Fibroblast of skin of left biceps (primary cell): ENCODE measurements at regions not wholly inside any gene's neighbourhood (a gene's known extent, or its start where the extent isn't known, plus 50 kb on each side); places are given as distances from the start of the nearest gene placed in this dataset.

Experiments
- DNase-seq, 2 experiments: peaks; one replicate each; pipeline ENCODE4 v3.0.0-alpha.2; 2013; ENCODE audit warnings: low read depth in 2 of 2

DNA sequence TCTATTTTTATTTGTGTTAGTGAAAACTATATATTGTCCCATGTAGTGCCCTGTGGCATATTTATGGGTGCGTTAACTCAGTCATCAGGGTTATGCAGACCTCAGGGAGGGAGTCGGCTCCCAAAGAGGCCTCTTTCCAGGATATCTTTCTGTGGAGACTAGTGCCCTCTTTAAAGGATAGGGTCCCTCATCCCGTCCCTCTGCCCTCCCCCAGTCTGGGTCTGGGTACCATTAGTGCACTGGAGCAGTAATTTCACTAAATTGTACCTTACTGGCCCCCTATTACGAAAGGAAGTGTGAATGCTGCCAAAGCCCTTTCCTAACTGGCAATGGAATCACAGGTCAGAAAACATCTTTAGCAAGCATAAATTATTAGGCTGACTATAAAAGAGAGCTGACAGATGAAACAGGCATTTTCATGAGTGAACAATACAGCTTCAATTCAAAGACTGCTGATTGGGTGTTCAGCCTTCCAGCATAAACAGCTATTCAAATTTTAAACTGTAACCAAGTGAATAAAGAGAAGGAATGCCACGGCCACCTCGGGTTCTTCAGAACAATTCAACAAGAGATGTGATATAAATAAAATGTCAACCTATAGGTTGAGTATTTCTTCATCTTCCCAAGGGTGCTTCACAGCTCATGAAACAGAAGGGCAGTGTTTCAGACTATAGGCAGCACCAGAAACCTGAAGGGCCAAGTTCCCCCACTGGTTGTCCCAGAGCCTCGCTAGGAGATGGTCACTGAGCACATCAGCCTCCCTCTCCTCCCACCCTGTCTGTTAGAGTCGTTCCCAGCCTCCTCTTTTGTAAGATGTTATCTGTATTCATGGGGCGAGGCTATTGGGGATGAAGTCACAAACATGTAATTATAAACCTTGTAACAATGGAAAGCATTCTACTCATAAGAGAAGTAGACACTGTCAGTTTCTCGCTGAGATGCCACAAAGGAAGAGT is 318.7 kb downstream of the TMEM161B start:
- DNase-seq, result no peak

DNA sequence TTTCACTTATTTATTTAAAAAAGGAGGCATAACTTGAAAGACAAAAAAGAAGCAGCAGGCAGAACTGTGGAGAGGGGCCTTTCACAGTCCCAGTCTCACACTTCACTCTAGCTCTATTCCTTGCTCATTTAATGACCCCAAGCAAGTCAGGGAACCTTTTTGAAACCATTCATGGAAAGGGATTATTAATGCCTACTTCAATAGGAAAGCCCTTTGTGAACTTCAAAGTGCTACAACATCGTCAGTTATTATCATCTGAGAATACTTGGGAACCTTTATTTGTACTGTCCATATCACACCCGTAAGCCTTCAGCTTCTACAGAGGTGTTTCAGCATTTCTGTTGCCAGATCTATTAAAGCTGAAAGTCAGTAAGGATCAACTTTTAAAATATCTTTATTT is 320.2 kb downstream of the TMEM161B start:
- DNase-seq, result no peak

DNA sequence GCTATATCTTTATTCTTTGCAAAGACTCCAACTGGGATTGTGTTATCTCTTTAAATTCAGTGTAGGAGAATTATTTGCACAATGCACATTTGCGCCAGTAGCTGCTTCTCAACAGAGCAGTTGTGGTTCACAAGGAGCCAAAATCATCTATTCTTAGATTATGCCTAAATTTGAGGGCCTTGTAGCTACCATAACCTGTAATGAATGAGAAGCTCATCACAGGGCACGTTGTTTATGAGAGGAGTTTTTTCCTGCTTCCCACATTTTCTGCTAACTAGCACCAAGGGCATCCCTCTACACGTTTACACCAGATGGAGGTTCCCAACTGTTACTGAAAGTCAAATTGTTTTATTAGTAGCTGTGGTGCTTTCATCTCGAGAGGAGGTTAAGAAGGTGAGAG is 322.4 kb downstream of the TMEM161B start:
- DNase-seq, result no peak

DNA sequence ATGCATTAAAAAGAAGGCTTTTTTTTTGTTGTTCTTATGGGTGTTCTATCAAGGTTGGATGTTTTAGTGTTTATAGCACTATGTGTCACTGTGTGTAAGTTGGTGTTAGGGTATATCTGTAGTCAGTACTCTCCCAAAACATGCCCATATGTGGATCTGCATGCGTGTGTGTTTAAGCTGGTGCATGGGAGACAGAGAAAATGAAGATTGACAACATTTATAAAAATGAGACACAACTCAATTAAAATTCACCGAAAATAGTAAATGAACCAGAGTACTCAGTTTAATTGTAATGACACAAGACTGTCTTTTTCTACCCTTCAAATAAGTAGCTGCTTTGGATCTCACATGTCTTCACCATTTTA is 323.4 kb downstream of the TMEM161B start:
- no peak for DNase-seq

DNA sequence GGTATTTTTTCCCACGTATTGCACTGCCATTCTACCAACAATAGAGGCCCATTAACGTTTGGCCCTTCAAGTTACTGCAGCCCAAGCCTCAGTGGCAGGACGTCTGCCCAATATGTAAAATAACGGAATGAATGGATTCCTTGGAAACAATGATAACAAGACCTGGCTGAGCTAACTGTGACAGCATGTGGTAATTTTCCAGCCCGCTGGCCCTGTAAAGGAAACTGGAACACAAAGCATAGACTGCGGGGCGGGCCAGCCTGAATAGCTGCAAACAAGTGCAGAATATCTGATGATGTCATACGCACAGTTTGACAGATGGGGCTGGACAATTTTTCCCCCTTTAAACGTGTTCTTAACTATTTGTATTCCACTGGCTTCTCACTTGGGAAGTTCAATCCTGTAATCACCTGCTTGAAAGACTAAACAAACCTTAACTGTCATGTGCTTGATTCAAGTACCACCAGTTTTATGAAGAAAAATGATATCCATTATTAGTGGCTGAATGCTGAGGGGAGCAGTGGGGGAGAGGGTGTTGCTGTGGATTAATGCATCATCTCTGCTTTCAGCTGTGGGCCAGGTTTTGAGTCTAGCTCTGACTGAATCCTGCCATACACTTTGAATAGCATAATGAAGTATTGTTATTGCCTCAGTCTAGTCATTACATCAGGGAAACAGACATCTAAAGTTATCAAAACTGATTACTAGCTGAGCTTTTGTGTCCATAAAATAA is 323.9 kb downstream of the TMEM161B start:
- no peak for DNase-seq

DNA sequence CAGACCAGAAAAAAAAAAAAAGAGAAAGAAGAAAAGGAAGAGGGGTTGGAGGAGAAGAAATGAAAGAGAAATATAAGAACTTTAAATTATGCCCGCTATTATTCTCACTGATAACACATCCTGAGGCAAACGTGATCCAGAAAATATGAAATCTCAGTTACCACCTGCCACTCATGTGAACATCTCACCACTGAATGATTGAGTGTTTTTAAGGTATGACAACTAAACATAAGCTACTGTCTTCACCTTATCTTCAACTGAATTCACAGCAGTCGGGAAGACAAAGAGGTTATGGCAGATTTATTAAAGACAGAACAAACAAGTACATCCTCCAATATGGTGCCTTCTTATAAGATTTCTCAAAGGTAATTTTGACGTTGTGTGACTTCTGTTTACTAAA is 327.9 kb downstream of the TMEM161B start:
- DNase-seq, result no peak

DNA sequence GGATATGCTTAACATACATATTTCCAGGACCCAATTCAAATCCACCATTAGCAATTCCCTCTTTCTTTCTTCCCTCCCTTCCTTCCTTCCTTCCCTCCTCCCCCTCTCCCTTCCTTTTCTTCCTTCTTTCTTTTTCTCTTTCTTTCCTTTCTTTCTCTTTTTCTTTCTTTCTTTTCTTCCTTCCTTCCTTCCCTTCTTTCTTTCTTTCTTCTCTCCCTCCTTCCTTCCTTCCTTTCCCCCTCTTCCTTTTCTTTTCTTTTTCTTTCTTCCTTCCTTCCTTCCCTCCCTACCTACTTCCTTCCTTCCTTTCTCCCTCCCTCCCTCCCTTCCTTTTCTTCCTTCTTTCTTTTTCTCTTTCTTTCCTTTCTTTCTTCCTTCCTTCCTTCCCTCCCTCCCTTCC is 332.0 kb downstream of the TMEM161B start:
- no peak for DNase-seq

DNA sequence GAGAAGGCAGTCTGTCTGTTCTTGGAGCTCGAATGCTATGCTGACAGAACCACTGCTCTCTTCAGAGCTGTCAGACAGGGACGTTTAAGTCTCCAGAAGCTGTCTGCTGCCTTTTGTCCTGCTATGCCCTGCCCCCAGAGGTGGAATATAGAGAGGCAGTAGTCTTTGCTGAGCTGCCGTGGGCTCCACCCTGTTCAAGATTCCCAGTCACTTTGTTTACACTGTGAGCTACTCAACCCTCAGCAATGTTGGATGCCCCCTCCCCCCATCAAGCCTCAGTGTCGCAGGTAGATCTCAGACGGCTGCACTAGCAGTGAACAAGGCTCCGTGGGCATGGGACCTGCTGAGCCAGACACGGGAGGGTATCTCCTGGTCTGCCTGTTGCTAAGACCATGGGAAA is 344.2 kb downstream of the TMEM161B start:
- DNase-seq, result no peak

DNA sequence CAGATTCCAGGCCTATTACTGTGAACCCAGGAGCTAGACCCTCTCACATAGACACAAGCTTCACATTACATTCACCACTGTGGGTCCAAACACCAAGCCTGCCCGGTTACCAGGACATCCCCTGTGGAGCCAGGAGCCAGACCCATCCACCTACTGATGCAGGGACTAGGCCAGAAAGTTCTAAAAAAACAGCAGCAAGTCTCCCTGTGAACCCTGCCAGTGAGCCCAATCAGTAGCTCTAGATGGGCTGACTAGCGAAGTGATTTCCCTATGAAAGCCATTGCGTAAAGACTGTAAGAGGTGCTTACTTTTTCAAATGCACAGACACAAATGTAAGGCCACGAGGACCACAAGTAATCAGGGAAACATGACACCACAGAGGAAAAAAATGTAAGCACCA is 352.3 kb downstream of the TMEM161B start:
- DNase-seq, result no peak

DNA sequence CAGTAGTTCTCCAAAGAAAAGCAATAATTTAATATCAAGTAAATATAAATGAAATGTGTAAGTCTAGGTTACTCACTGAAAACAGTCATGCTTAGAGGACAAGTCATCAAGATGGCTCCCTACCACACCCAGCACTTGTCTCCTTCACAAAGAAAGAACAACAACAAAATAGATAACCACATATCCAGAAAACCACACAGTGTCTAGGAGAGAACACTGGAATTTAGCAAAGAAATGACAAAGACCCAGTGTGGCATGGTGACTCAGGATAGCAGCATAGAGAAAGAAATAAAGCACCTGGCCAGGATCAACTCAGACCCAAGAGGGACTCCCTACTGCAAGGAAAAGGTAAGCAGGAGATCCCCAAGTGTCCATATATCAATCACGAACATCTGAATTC is 356.2 kb downstream of the TMEM161B start:
- DNase-seq, result no peak

DNA sequence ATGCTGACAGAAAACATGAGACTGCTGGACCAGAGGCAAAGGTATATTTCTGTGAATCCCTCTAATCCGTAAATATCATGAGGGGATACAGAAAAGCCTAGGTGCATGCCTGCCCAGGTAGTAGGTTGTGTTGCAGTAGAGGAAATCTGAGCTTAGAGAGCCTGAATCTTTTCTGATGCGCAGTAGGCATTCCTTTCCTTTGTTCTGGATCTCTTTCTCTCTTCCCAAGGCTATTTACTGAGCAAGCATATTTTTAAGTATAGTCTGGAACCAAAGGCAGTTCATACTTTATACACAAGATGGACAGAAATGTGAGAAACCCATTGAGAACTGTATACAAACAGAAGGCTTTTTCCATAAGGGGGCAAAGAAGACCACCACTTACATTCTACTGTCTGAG is 359.3 kb downstream of the TMEM161B start:
- DNase-seq, result no peak

DNA sequence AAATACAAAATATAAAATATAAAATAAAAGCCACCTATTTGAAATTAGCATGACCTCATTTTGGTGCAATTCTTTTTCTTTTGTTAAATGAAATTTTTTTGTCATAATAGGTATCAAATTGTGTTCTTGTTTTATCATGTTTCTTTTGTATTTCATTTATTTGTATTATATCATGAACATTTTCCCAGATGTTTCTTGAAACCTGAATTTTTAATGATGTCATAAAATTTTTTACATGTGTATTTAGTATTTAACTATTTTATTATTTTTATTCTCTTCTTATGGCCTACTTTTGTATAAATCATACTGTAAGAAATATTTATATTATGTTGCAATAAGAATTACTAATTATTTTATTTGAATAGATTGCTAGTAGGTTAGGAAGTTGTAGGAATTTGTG is 361.7 kb downstream of the TMEM161B start:
- no peak for DNase-seq

DNA sequence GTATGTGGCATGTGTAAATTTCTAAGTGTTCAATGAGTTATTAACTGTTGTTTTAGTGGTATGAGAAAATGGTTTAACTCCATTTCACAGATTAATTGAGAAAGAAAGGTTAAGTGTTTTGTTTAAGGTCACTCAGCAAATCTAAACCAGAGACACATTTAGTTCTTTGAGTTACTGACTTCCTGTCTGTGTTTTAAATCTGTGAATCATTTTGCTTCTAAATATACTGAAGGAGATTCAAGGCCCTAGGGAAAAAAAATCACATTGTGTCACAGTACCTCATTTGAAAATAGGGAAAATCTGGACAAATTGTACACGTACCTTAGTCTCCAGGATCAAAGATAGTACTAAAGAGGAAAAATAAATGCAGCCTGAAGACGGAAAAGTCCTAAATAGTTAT is 368.2 kb downstream of the TMEM161B start:
- DNase-seq, result no peak

DNA sequence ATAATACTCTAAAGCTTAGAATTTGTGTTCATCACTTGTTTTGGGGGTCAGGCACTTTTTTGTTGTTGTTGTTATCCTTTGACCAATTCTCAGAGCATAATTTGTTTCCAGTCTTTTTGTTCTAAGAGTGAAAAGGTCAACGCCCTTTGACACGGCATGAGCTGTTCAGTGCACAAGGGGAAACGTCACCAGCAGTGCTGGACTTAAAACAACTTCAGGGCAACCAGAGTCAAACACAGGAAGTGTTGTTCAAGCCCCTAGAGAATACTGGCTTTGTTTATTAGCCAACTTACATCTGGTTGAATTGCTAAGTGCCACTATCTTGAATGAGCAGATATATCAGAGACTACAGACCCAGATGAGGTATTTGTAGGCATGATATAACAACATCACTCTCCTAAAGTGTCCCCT is 368.9 kb downstream of the TMEM161B start:
- no peak for DNase-seq

DNA sequence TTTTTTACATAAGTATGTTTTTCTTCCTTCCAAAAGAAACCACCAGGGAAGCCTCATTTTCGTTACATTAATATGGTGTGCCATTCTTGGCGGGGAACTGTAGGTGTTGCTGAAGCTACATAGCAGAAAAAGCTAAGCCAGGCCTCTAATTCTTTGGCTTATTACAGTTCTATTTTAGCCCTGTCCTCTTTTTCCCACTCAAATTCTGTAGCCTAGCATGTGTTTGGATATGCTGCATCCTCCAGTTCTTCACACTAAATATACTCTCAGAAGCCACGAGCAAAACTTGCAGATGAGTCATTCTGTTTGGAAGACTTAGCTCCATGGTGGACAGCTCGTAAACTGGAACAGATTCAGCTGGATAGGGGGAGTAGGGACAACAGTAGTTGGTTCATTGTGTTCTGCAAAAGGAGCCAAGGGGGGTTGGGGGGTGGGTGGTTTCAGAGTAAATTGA is 369.4 kb downstream of the TMEM161B start:
- no peak for DNase-seq

DNA sequence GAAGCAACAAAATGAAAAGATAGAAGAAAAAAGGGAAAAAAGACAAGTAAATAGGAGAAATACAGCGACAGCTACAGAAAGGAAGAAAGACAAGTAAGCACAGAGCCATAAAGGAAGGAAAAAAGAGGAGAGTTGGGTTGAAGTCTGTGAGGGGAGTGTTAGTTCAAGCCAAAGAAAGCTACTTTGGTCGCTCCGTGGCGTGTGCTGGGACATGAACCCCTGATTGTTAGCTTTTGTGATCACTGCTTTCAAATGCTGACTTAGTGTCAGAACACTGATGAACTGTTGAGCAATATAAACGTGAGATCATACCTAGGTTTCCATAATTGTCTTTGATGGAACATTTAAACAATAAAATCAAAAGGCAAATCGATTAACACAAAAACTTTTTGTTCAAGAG is 370.1 kb downstream of the TMEM161B start:
- DNase-seq, result no peak

DNA sequence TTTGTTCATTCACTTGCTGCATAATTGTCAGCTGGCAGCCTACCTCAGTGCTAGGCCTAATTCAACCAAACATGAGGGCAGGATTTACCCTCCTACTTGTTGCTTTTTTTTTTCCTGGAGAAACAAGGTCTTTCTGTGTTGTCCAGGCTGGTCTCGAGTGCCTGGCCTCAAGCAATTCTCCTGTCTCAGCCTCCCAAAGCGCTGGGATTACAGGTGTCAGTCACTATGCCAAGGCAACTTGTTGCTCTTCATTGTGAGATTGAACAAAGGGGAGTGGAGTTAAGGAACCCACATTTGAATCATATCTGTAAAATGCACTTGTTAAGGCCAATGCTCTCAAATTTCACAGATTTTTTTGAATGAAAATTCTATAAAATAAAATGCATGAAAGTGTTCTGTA is 380.5 kb downstream of the TMEM161B start:
- DNase-seq, result no peak

DNA sequence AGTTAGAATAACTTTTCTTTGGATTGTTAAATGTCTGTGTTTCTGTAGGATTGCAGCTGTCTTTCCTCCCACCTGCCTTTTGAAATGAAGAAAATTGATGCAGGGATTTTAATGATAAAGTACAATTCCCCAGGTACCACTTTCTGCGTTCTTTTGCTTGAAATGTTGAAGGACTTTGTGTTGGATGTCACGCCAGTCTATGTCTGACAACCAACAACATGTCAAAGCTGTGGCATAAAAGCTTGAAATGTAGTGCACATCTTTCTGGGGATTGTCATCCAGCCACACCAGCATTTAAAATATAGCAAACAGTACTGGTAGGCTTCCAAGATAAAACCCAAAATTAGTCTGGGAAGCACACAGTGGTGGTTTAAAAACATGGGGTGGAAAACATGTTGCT is 381.4 kb downstream of the TMEM161B start:
- DNase-seq, result no peak

DNA sequence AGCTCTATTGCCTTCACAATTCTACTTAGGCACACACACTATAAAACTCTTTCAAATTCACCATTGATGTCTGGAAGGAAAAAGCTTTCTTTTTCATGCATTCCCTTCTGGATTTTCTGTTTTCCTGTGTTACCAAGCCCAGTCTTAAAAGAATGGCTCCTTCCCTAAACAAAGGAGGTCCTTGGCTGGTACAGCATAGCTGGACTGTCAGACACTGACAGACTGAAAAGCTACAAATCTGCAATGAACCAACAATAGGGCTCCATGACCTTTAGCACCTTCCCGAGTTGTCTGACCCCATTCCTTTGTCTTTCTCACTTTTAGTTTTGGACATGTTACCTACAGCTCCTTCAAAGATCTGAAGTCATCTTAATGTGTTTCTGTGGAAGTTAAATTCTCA is 382.5 kb downstream of the TMEM161B start:
- no peak for DNase-seq

DNA sequence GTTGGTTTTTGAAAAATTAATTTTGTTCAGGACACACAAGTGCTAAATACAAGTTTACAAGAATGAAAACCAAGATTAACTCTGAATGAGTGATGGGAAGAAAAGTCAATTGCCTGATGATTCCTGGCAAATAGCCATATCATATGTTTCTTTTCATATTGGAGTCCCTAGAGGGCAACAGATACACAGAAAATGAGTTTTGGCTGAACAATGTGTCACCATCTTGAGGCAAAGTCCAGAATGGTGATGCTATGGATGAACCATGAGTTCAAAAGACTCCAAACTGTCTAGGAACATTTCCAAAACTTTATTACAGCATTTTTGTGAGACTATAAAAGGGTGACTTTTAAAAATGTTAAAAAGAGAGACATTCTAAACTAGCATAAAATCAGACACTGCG is 382.9 kb downstream of the TMEM161B start:
- no peak for DNase-seq

DNA sequence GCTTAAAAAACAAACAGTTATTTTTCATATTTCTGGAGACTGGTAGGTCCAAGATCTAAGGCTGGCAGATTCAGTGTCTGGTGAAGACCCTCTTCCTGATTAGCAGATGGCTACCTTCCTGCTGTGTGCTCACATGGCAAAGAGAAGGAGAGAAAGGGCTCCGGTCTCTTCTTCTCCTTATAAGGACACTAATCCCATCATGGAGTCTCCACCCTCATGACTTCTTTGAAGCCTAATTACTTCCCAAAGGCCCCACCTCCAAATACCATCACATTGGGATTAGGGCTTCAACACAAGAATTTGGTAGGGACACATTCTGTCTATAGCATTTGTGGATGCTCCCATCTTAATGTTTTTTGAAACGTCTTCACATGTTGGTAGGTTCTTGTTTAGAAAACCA is 391.1 kb downstream of the TMEM161B start:
- DNase-seq, result no peak

DNA sequence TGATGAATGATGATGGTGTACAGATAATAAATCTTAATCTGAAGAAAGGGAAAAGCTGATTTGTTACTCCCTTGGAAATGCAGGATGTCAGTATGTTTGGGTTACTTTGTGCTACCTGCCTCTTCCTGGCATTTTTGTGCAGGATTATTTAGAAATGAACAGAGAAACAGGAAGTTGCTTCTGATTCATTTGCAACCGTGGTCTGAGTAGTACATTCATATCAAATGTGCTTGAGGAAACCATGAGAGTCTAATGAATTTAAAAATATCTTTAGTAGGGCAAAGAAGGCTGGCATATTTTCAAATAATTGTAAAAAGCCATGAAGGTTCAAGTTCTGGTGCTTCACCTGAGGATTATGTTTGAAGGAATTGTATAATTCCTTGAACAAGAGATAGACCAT is 391.6 kb downstream of the TMEM161B start:
- no peak for DNase-seq

DNA sequence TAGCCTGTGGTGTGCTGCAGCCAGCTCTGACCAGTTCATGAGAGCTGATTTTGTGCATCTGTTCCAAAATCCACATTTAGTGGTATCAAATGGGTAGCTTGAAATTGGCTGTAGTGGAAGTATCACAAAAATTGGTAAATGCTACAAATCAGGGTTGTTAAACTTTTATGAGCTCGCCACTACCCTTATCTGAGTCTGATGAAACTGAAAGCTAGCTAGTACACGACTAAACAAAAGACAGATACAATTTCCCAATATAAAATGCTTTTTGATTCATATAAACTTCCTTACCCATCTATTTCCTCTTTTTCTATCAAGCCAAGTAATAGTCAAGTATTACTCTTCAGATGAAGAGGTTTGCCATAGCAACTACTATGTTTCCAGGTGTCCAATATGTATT is 392.0 kb downstream of the TMEM161B start:
- no peak for DNase-seq
